T1000 (cell line): ENCODE measurements at regions not wholly inside any gene's neighbourhood (a gene's known extent, or its start where the extent isn't known, plus 50 kb on each side); places are given as distances from the start of the nearest gene placed in this dataset.

Experiments used
- DNase-seq: peaks from one replicate; lab custom pipeline; 2025; ENCODE audit warnings: mixed read lengths; lab: John Stamatoyannopoulos, UW

- DNase-seq: no peak
Measured at GRCh38 chr6:103047567-103047966, 1654.1 kb downstream of the GRIK2 start.

- no peak for DNase-seq
Measured at GRCh38 chr6:103042336-103042735, 1648.8 kb downstream of the GRIK2 start.

- no peak for DNase-seq
Measured at GRCh38 chr6:103036846-103037245, 1643.3 kb downstream of the GRIK2 start.

- DNase-seq: no peak
Measured at GRCh38 chr6:103027271-103027931, 1633.9 kb downstream of the GRIK2 start.

- no peak for DNase-seq
Measured at GRCh38 chr6:103018426-103018825, 1624.9 kb downstream of the GRIK2 start.

GRCh38 chr6:103017878-103018277, 1624.4 kb downstream of the GRIK2 start:
- no peak for DNase-seq

- DNase-seq: no peak
Measured at GRCh38 chr6:103011605-103012004, 1618.1 kb downstream of the GRIK2 start.

GRCh38 chr6:103002282-103002681, 1608.8 kb downstream of the GRIK2 start:
- no peak for DNase-seq

- no peak for DNase-seq
Measured at GRCh38 chr6:103001724-103002123, 1608.2 kb downstream of the GRIK2 start.

- DNase-seq: no peak
Measured at GRCh38 chr6:103000688-103001087, 1607.2 kb downstream of the GRIK2 start.

GRCh38 chr6:102995491-102995890, 1602.0 kb downstream of the GRIK2 start:
- DNase-seq: no peak

- DNase-seq: no peak
Measured at GRCh38 chr6:102994866-102995265, 1601.4 kb downstream of the GRIK2 start.

GRCh38 chr6:102986086-102986485, 1592.6 kb downstream of the GRIK2 start:
- no peak for DNase-seq

GRCh38 chr6:102984357-102984756, 1590.8 kb downstream of the GRIK2 start:
- no peak for DNase-seq

GRCh38 chr6:102981490-102982015, 1588.0 kb downstream of the GRIK2 start:
- no peak for DNase-seq

- no peak for DNase-seq
Measured at GRCh38 chr6:102980951-102981350, 1587.4 kb downstream of the GRIK2 start.

GRCh38 chr6:102961902-102962301, 1568.4 kb downstream of the GRIK2 start:
- DNase-seq: no peak

GRCh38 chr6:102950967-102951366, 1557.5 kb downstream of the GRIK2 start:
- no peak for DNase-seq

GRCh38 chr6:102944475-102944874, 1551.0 kb downstream of the GRIK2 start:
- no peak for DNase-seq

GRCh38 chr6:102942206-102942605, 1548.7 kb downstream of the GRIK2 start:
- DNase-seq: no peak

GRCh38 chr6:102936959-102937358, 1543.5 kb downstream of the GRIK2 start:
- DNase-seq: no peak

- no peak for DNase-seq
Measured at GRCh38 chr6:102928109-102928508, 1534.6 kb downstream of the GRIK2 start.

GRCh38 chr6:102918161-102918560, 1524.7 kb downstream of the GRIK2 start:
- no peak for DNase-seq

GRCh38 chr6:102911571-102911970, 1518.1 kb downstream of the GRIK2 start:
- no peak for DNase-seq
